H1 (cell line): ENCODE measurements at regions not wholly inside any gene's neighbourhood (a gene's known extent, or its start where the extent isn't known, plus 50 kb on each side); places are given as distances from the start of the nearest gene placed in this dataset.

Source experiments
- CTCF ChIA-PET: fragments of 300-600 bp; sonication (Branson Sonifier 250); formaldehyde crosslinking; loops from one replicate; lab custom pipeline; 2021; ENCODE audit not compliant: partially characterized antibody; lab: Charles Lee
- POLR2A ChIA-PET: fragments of 300-600 bp; sonication (Branson Sonifier 250); formaldehyde crosslinking; loops from one replicate; lab custom pipeline; 2021; ENCODE audit warnings: inconsistent platforms; ENCODE audit not compliant: partially characterized antibody; lab: Charles Lee
- DNase-seq, 2 experiments: peaks; one replicate each; pipeline versions ENCODE4 v3.0.0 to v3.0.0-alpha.2; 2010 to 2022; ENCODE audit warnings: low spot score in 2 of 2, low read depth in 1 of 2, mixed read lengths in 1 of 2
- FAIRE-seq: peaks from 2 replicates; lab custom pipeline; 2011; peaks lifted over from hg19 to GRCh38; lab: Jason Lieb, UNC
- H2AFZ ChIP-seq: 2 replicates; pipeline ENCODE4 v1.8.1; 2012; ENCODE audit warnings: low read length, inconsistent platforms
- H2AK5ac ChIP-seq: 2 replicates; pipeline ENCODE4 v1.6.1; 2013; ENCODE audit warnings: low read depth, low read length
- H2BK120ac ChIP-seq: replicated peaks from 2 replicates; pipeline ENCODE3; 2013; ENCODE audit warnings: low read depth, low read length, inconsistent platforms
- H2BK12ac ChIP-seq: 2 replicates; pipeline ENCODE4 v1.6.1; 2013; ENCODE audit warnings: low read depth, low read length
- H2BK15ac ChIP-seq: 2 replicates; pipeline ENCODE4 v1.6.1; 2013; ENCODE audit warnings: low read length
- H2BK20ac ChIP-seq: 2 replicates; pipeline ENCODE4 v1.6.1; 2013; ENCODE audit warnings: low read length
- H2BK5ac ChIP-seq: 2 replicates; pipeline ENCODE4 v1.6.1; 2013; ENCODE audit warnings: low read depth, low read length
- H3K14ac ChIP-seq: 2 replicates; pipeline ENCODE4 v1.6.1; 2013; ENCODE audit warnings: inconsistent platforms; ENCODE audit not compliant: insufficient read length
- H3K18ac ChIP-seq: 2 replicates; pipeline ENCODE4 v1.6.1; 2013; ENCODE audit warnings: low read length; ENCODE audit errors: extremely low read depth
- H3K23ac ChIP-seq: 2 replicates; pipeline ENCODE4 v1.6.1; 2013; ENCODE audit warnings: inconsistent platforms; ENCODE audit not compliant: insufficient read length
- H3K23me2 ChIP-seq: 2 replicates; pipeline ENCODE4 v1.6.1; 2013; ENCODE audit warnings: low read depth, low read length
- H3K27ac ChIP-seq: 2 replicates; pipeline ENCODE4 v1.6.1; 2011; ENCODE audit warnings: low read depth, low read length, inconsistent platforms
- H3K27me3 ChIP-seq, 4 experiments: replicated peaks in 1 of 4; 1 replicate in 1 of 4; 2 replicates in 3 of 4; pipeline versions ENCODE4 v1.6.1 to v1.8.1; 2011 to 2013; ENCODE audit warnings: low read length in 3 of 4, mild to moderate bottlenecking in 3 of 4, inconsistent platforms in 2 of 4, mixed read lengths in 2 of 4, moderate library complexity in 1 of 4; ENCODE audit not compliant: control insufficient read depth in 3 of 4, insufficient read depth in 3 of 4; ENCODE audit errors: extremely low read depth in 1 of 4
- H3K36me3 ChIP-seq, 4 experiments: 2 replicates each; pipeline versions ENCODE4 v1.6.1 to v1.8.1; 2011 to 2013; ENCODE audit warnings: mild to moderate bottlenecking in 4 of 4, low read length in 3 of 4, moderate library complexity in 2 of 4, control low read depth in 1 of 4, inconsistent platforms in 1 of 4; ENCODE audit not compliant: insufficient read depth in 4 of 4, control insufficient read depth in 2 of 4
- H3K4ac ChIP-seq: replicated peaks from 2 replicates; pipeline ENCODE3; 2013; ENCODE audit warnings: low read length, low read depth, mixed read lengths, inconsistent platforms; ENCODE audit not compliant: insufficient read length
- H3K4me1 ChIP-seq, 4 experiments: replicated peaks in 1 of 4; 1 replicate in 1 of 4; 2 replicates in 3 of 4; pipeline versions ENCODE4 v1.6.1 to v1.8.1; 2011 to 2013; ENCODE audit warnings: low read length in 3 of 4, inconsistent platforms in 2 of 4, mixed read lengths in 1 of 4; ENCODE audit not compliant: insufficient read depth in 4 of 4, control insufficient read depth in 3 of 4
- H3K4me2 ChIP-seq, 2 experiments: 2 replicates each; pipeline versions ENCODE4 v1.6.1 to v1.8.1; 2011 to 2013; ENCODE audit warnings: low read depth in 2 of 2, low read length in 2 of 2, control low read depth in 1 of 2, inconsistent platforms in 1 of 2, mild to moderate bottlenecking in 1 of 2; ENCODE audit not compliant: insufficient read depth in 1 of 2
- H3K4me3 ChIP-seq, 4 experiments: fragments of 200-600, 300-600 bp in 1 of 4; sonication (generic), shearing (Covaris generic), sonication (Bioruptor Twin) in 1 of 4; 2 replicates each; pipeline versions ENCODE4 v1.5.1 to v1.8.1; 2011 to 2016; ENCODE audit warnings: low read length in 4 of 4, low read depth in 3 of 4, control low read depth in 2 of 4, inconsistent platforms in 2 of 4, mild to moderate bottlenecking in 2 of 4, mixed read lengths in 1 of 4, moderate library complexity in 1 of 4; ENCODE audit not compliant: insufficient read depth in 2 of 4; ENCODE audit errors: extremely low read depth in 1 of 4
- H3K56ac ChIP-seq: replicated peaks from 2 replicates; pipeline ENCODE3; 2013; ENCODE audit warnings: low read depth, mild to moderate bottlenecking, mixed read lengths, low read length, inconsistent platforms; ENCODE audit not compliant: insufficient read length
- H3K79me1 ChIP-seq: 2 replicates; pipeline ENCODE4 v1.6.1; 2013; ENCODE audit warnings: low read depth, low read length, control low read depth
- H3K79me2 ChIP-seq, 2 experiments: 2 replicates each; pipeline versions ENCODE4 v1.6.1 to v1.8.1; 2012 to 2013; ENCODE audit warnings: low read length in 2 of 2, mild to moderate bottlenecking in 2 of 2, inconsistent platforms in 1 of 2; ENCODE audit not compliant: insufficient read depth in 2 of 2, control insufficient read depth in 1 of 2
- H3K9ac ChIP-seq, 4 experiments: replicated peaks in 1 of 4; 1 replicate in 1 of 4; 2 replicates in 3 of 4; pipeline versions ENCODE4 v1.6.1 to v1.8.1; 2011 to 2013; ENCODE audit warnings: low read depth in 3 of 4, low read length in 3 of 4, control low read depth in 2 of 4, mild to moderate bottlenecking in 2 of 4, moderate library complexity in 2 of 4, inconsistent platforms in 1 of 4; ENCODE audit errors: extremely low read depth in 1 of 4
- H3K9me3 ChIP-seq, 2 experiments: 2 replicates each; pipeline versions ENCODE4 v1.6.1 to v1.8.1; 2012 to 2013; ENCODE audit warnings: mild to moderate bottlenecking in 2 of 2, moderate library complexity in 2 of 2, control low read depth in 1 of 2, inconsistent platforms in 1 of 2, low read depth in 1 of 2, low read length in 1 of 2, mixed read lengths in 1 of 2; ENCODE audit not compliant: insufficient read depth in 2 of 2
- H4K20me1 ChIP-seq, 2 experiments: replicated peaks in 1 of 2; 2 replicates each; pipeline versions ENCODE3 to v1.8.1; 2011 to 2013; ENCODE audit warnings: inconsistent platforms in 2 of 2, low read length in 2 of 2, mild to moderate bottlenecking in 1 of 2; ENCODE audit not compliant: insufficient read depth in 2 of 2, control insufficient read depth in 1 of 2
- H4K5ac ChIP-seq: 2 replicates; pipeline ENCODE4 v1.6.1; 2013; ENCODE audit warnings: low read length, low read depth, mixed read lengths, inconsistent platforms; ENCODE audit not compliant: insufficient read length
- H4K8ac ChIP-seq: 2 replicates; pipeline ENCODE4 v1.8.0; 2013; ENCODE audit warnings: mild to moderate bottlenecking, moderate library complexity, low read length, inconsistent platforms; ENCODE audit not compliant: insufficient read depth; ENCODE audit errors: extremely low read depth
- H4K91ac ChIP-seq: replicated peaks from 2 replicates; pipeline ENCODE3; 2013; ENCODE audit warnings: low read length, mixed read lengths, inconsistent platforms; ENCODE audit not compliant: insufficient read length
- BACH1 ChIP-seq: IDR thresholded peaks from 2 replicates; pipeline ENCODE4 v1.6.1; 2012; ENCODE audit warnings: low read length, improper control_type of control experiment
- CBX5 ChIP-seq: fragments of 300-800, 300-1000 bp; sonication (generic); IDR thresholded peaks from 2 replicates; pipeline ENCODE4 v1.7.1; 2016; ENCODE audit warnings: antibody characterized with exemption, low read length, low read depth
- CHD1 ChIP-seq: IDR thresholded peaks from 2 replicates; pipeline ENCODE4 v1.6.1; 2012; ENCODE audit warnings: low read depth, low read length, improper control_type of control experiment
- POLR2AphosphoS5 ChIP-seq: IDR thresholded peaks from 2 replicates; pipeline ENCODE4 v1.6.1; 2011; ENCODE audit warnings: low read depth, low read length
- POU5F1 ChIP-seq: IDR thresholded peaks from 2 replicates; pipeline ENCODE4 v1.6.1; 2011; ENCODE audit warnings: low read depth, mild to moderate bottlenecking, low read length, moderate library complexity
- RXRA ChIP-seq: IDR thresholded peaks from 2 replicates; pipeline ENCODE4 v1.6.1; 2011; ENCODE audit warnings: low read depth, mild to moderate bottlenecking, low read length, moderate library complexity; ENCODE audit not compliant: insufficient read depth
- SRF ChIP-seq: IDR thresholded peaks from 2 replicates; pipeline ENCODE4 v1.6.1; 2011; ENCODE audit warnings: mild to moderate bottlenecking, low read depth, low read length, moderate library complexity
- ZNF274 ChIP-seq: IDR thresholded peaks from 2 replicates; pipeline ENCODE4 v1.7.0; 2012; ENCODE audit warnings: low read length, borderline replicate concordance; ENCODE audit errors: extremely low read depth
- WGBS, 2 experiments: shearing (Covaris generic) in 1 of 2; methylation state at CpG; one replicate each; pipeline versions ENCODE4 v1.1.6 to v1.1.7; 2013 to 2015; ENCODE audit warnings: low lambda C conversion rate in 2 of 2, mixed read lengths in 2 of 2, inconsistent platforms in 1 of 2, low coverage in 1 of 2, missing lambda C conversion rate in 1 of 2; ENCODE audit not compliant: insufficient replicate concordance in 2 of 2, insufficient coverage in 1 of 2, insufficient read length in 1 of 2; ENCODE audit errors: extremely low coverage in 1 of 2, missing lambda C conversion rate in 1 of 2; 5-methylcytosine and 5-hydroxymethylcytosine counted together
- TF ChIP-seq, protein P1 (sequence below): IDR thresholded peaks from 2 replicates; pipeline ENCODE4 v1.6.1; 2012; ENCODE audit warnings: inconsistent platforms
- TF ChIP-seq, protein P2 (sequence below): IDR thresholded peaks from 2 replicates; pipeline ENCODE4 v1.6.1; 2012; ENCODE audit warnings: low read length, inconsistent platforms

GRCh38 chr3:191111722-191112121 lies 87.3 kb upstream of the OSTN start:
- H3K23me2 ChIP-seq, result peaks cover 2% of the 10 kb centered on the region; the same call in 1 of the 2 replicates
- peaks cover 0 to 2% of the 10 kb centered on the region in 2 experiments for H4K20me1 ChIP-seq
- H3K18ac ChIP-seq, result no peak overlapping the region
- no peaks in the 10 kb centered on the region for H3K79me1 ChIP-seq
- H3K4ac ChIP-seq, result no peak overlapping the region
- no peak overlapping the region for H3K14ac ChIP-seq
- H3K36me3 ChIP-seq, result no peaks in the 10 kb centered on the region
- POLR2A ChIA-PET, result no interaction called here
- no peak overlapping the region for H4K91ac ChIP-seq
- H2BK120ac ChIP-seq, result no peak overlapping the region
- H2BK5ac ChIP-seq, result no peak overlapping the region
- H2BK12ac ChIP-seq, result no peak overlapping the region
- no peak overlapping the region for H2BK20ac ChIP-seq
- H3K4me1 ChIP-seq, result no peaks in the 10 kb centered on the region
- no peaks in the 10 kb centered on the region for H3K27me3 ChIP-seq
- no peak overlapping the region for H4K5ac ChIP-seq
- no peak overlapping the region for H3K27ac ChIP-seq
- H3K79me2 ChIP-seq, result no peaks in the 10 kb centered on the region
- 95% methylated on average over 3 of the region's 3 CpGs; no CpG with 5 or more reads in 1 of the 2 experiments for WGBS, 2 experiments
- no peaks in the 10 kb centered on the region for H3K9me3 ChIP-seq
- CTCF ChIA-PET, result no interaction called here
- TF ChIP-seq POU5F1 (no peak), SRF (no peak), CHD1 (no peak), RXRA (no peak), BACH1 (no peak), CBX5 (no peak), POLR2AphosphoS5 (no peak), ZNF274 (no peak)
- TF ChIP-seq, protein P1, sequence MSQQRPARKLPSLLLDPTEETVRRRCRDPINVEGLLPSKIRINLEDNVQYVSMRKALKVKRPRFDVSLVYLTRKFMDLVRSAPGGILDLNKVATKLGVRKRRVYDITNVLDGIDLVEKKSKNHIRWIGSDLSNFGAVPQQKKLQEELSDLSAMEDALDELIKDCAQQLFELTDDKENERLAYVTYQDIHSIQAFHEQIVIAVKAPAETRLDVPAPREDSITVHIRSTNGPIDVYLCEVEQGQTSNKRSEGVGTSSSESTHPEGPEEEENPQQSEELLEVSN, result no peak
- TF ChIP-seq, protein P2, sequence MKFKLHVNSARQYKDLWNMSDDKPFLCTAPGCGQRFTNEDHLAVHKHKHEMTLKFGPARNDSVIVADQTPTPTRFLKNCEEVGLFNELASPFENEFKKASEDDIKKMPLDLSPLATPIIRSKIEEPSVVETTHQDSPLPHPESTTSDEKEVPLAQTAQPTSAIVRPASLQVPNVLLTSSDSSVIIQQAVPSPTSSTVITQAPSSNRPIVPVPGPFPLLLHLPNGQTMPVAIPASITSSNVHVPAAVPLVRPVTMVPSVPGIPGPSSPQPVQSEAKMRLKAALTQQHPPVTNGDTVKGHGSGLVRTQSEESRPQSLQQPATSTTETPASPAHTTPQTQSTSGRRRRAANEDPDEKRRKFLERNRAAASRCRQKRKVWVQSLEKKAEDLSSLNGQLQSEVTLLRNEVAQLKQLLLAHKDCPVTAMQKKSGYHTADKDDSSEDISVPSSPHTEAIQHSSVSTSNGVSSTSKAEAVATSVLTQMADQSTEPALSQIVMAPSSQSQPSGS, result no peak
- no peak overlapping the region for H4K8ac ChIP-seq
- H3K23ac ChIP-seq, result no peak overlapping the region
- FAIRE-seq, result no peak
- H3K9ac ChIP-seq, result no peak overlapping the region; a peak in 1 of 7 replicates
- no peak overlapping the region; the same call in 1 of the 2 replicates for H2BK15ac ChIP-seq
- no peak overlapping the region for H3K56ac ChIP-seq
- H3K4me2 ChIP-seq, result no peak overlapping the region
- DNase-seq, result no peak
- H2AK5ac ChIP-seq, result peak overlapping the region; percentile 78; the same call in 1 of the 2 replicates
- H3K4me3 ChIP-seq, result no peak overlapping the region
- H2AFZ ChIP-seq, result no peak overlapping the region
